NCI-H526 treated with DMSO at 0.1 percent for 48 hours (cell line): ENCODE measurements at regions not wholly inside any gene's neighbourhood (a gene's known extent, or its start where the extent isn't known, plus 50 kb on each side); places are given as distances from the start of the nearest gene placed in this dataset.
"Not testable (repeated sequence)": the region's sequence is repeated elsewhere in the genome, so short reads cannot be mapped to it uniquely, and the experiment has no call there.

Experiments
- DNase-seq: peaks from one replicate; lab custom pipeline; 2025; lab: John Stamatoyannopoulos, UW

GRCh38 chr7:67301667-67302066 is 305.0 kb downstream of the TYW1 start:
- no peak for DNase-seq

DNA sequence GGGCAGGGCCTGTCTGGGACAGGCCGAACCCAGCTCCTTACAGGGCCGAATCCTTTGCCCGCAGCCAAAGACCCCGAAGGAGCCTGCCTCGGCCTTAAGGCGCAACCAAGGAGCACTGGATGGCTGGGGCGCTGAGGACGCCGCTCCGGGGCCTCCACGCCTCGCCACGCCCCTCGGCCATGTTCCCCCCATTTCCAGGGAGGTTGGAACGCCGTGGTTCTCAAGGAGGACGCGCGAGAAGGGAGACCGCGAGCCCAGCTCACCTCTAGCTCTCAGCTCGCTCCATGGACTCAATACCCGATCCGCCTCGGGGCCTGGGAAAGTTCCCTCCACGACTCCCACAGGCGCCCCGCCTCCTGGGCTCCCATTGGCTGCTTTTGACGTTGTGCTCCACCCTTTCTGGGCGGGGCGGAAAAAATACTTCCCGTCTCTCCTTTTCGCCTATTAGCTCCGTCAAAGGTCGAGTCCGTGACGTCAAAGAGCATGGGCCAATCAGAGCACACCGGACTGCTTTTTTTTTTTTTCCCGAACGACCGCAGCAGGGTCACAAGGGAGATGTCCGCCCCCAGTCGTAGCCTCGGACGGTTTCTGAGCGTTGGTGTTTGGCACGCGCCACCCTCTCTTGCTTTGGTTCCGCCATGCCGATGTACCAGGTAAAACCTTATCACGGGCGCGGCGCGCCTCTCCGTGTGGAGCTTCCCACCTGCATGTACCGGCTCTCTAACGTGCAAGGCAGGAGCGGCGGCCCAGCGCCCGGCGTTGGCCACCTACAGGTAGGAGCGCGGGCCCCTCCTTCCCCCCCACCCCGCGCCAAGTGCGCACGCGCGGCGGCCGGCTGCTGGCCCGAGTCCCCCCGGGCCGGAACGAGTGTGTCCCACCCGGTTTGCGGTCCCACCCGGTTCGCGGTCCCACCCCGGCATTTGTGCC is 305.7 kb downstream of the TYW1 start:
- DNase-seq = peak; percentile 94

DNA sequence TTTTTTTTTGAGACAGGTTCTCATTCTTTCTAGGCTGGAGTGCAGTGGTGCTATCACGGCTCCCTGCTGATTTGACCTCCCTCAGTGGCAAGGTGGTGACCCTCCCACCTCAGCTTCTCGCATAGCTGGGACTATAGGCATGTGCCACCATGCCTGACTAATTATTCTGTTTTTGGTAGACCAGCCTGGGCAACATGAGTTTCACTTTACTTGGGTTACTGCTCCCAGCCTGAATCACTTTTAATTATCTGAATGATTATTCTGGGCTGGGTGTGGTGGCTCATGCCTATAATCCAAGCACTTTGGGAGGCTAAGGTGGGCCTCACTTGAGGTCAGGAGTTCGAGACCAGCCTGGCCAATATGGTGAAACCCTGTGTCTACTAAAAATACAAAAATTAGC is 308.2 kb downstream of the TYW1 start:
- DNase-seq = not testable (repeated sequence)

- DNase-seq = no peak
Observed at GRCh38 chr7:67306331-67306730, 309.7 kb downstream of the TYW1 start.

- DNase-seq = no peak
Observed at GRCh38 chr7:67309764-67310549, 313.3 kb downstream of the TYW1 start.

- no peak for DNase-seq
Observed at GRCh38 chr7:67311901-67312300, 315.3 kb downstream of the TYW1 start.

- DNase-seq = no peak
Observed at GRCh38 chr7:67313213-67313612, 316.6 kb downstream of the TYW1 start.

DNA sequence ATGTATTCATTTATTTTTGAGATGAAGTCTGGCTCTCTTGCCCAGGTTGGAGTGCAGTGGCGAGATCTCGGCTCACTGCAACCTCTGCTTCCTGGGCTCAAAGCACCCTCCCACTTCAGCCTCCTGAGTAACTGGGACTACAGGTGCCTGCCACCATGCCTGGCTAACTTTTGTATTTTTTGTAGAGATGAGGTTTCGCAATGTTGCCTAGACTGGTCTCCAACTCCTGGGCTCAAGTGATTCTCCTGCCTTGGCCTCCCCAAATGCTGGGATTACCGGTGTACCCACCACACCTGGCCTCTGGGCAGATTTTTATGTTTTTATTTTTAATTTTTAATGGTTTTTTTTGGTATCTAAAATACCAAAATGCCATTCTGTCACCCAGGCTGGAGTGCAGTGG is 320.3 kb downstream of the TYW1 start:
- DNase-seq = not testable (repeated sequence)

- not testable (repeated sequence) for DNase-seq
Observed at GRCh38 chr7:67328257-67328656, 331.6 kb downstream of the TYW1 start.

GRCh38 chr7:67335165-67335564 is 338.5 kb downstream of the TYW1 start:
- not testable (repeated sequence) for DNase-seq

DNA sequence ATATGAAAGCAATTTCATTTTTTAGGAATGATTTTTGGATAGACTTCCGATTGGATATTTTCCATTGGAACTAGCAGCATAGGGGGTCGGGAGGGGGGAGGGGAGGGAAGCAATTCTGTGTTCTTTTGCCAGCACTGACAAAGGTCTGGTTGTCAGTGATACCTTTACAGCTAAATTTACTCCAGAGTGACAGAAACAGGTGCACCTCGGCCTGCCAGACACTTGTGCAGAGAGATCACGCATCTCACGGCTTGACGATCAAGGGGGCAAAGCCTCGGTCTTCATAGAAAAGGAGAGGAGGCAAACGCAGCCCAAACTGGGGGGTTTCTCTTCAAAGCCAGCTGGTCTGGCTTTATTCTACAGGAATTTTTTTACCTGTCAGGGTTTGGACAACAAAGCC is 339.0 kb downstream of the TYW1 start:
- DNase-seq = not testable (repeated sequence)

DNA sequence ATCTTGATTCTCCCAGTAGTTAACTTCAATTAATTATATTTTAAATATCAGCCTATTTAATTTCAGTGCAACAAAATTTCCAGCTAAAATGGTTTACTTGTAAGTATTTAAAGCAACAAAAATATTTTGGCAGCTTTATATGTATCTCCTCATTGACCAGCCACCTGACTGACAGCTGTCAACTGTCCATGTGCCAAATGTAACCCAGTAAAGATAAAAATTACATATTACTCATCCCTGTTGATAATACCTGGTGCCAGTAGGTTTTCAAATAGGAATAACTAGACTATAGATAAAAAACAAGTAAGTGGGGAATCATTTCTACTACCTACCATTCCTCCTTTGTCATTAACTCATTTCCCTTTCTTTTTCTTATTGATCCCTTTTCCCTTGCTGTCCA is 341.9 kb downstream of the TYW1 start:
- DNase-seq = not testable (repeated sequence)

- no peak for DNase-seq
Observed at GRCh38 chr7:67341153-67341768, 344.6 kb downstream of the TYW1 start.

DNA sequence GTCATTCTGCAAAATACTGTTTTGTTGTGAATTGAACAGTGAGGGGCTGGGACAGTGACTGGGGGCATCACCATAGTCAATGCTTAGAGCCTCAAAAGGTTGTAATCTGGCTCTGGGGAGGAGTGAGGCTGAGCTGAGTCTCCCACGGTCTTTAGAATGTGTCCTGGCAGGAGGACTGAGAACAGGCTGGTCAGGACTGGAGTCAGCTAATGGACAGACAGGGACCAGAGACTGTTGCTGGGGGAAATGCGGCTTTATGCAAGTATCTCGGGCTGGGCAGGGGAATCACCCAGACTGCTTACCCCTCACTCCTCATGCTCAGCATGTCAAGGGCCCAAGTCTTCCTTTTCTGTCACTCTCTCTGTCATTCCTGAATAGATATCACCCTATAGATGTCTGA is 346.5 kb downstream of the TYW1 start:
- no peak for DNase-seq

GRCh38 chr7:67343572-67343971 is 346.9 kb downstream of the TYW1 start:
- no peak for DNase-seq

DNA sequence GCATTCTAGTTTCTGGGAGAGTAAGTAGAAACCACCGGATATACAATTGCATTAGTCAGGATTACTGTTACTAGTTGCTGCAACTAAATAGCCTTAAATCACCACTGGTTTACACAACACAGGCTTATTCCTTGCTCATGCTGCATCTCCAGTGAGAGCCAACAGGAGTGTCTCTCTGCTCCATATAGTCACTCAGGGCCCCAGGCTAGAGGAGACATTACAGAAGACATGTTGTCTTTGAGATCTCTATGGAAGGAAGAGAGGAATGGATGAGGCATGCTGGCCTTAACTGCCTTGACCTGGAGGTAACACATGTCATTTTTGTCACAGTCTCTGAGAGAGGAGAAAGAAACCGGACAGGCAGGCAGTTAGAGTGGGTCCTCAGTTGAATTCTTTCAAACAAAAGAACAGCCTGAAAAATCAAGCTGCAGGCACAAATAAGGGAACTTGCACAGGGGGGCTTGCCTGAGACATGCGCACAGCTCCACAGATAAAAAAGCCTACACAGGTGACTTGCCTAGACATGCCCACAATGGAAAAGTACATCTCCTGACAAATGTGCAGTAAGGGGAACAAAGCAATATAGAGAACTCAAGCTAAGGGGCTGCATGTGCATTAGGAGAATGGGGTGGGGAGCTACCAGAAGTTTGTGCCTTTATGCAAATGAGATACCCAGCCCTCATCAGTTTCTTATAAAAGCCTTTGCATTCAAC is 348.0 kb downstream of the TYW1 start:
- no peak for DNase-seq

- DNase-seq = no peak
Observed at GRCh38 chr7:67346126-67346525, 349.5 kb downstream of the TYW1 start.

- DNase-seq = no peak
Observed at GRCh38 chr7:67346876-67347275, 350.2 kb downstream of the TYW1 start.

GRCh38 chr7:67348171-67348570 is 351.5 kb downstream of the TYW1 start:
- DNase-seq = no peak

DNA sequence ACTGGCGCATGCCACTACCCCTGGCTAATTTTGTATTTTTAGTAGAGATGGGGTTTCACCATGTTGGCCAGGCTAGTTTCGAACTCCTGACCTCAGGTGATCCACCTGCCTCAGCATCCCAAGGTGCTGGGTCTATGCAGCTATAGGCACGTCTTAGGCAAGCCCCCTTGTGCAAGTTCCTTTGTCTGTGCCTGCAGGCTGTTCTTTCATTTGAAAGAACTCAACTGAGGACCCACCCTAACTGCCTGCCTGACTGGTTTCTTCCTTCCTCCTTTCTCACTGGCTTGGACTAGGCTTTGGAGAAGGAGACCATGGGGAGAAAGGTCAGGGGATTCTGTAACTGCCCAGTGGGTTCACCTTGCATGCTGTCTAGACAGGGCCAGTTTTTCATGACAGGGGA is 361.0 kb downstream of the TYW1 start:
- DNase-seq = not testable (repeated sequence)

DNA sequence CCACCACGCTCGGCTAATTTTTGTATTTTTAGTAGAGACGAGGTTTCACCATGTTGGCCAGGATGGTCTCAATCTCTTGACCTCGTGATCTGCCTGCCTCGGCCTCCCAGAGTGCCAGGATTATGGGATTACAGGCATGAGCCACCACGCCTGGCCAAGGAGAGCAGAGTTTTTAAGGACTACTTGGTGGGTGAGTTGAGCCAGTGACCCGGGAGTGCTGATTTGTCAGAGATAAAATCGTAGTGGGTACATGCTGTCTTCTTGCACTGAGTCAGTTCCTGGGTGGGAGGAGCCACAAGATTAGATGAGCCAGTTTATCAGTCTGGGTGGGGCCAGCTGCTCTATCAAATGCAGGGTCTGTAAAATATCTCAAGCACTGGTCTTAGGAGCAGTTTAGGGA is 361.7 kb downstream of the TYW1 start:
- DNase-seq = not testable (repeated sequence)

DNA sequence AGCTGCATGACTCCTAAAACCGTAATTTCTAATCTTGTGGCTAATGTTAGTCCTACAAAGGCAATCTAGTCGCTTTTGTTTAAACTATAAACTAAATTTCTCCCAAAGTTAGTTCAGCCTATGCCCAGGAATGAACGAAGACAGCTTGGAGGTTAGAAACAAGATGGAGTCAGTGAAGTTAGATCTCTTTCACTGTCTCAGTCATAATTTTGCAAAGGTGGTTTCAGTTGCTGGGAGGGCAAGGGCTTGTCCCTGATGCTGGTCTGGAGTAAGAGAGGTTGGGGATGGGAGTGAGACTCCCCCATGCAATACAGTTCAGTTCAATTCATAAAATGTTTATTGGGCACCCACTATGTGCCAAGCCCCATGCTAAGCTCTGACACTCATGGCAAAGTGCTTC is 362.1 kb downstream of the TYW1 start:
- DNase-seq = not testable (repeated sequence)
